ENCODE measurements at regions not wholly inside any gene's neighbourhood (a gene's known extent, or its start where the extent isn't known, plus 50 kb on each side); places are given as distances from the start of the nearest gene placed in this dataset.

DNA sequence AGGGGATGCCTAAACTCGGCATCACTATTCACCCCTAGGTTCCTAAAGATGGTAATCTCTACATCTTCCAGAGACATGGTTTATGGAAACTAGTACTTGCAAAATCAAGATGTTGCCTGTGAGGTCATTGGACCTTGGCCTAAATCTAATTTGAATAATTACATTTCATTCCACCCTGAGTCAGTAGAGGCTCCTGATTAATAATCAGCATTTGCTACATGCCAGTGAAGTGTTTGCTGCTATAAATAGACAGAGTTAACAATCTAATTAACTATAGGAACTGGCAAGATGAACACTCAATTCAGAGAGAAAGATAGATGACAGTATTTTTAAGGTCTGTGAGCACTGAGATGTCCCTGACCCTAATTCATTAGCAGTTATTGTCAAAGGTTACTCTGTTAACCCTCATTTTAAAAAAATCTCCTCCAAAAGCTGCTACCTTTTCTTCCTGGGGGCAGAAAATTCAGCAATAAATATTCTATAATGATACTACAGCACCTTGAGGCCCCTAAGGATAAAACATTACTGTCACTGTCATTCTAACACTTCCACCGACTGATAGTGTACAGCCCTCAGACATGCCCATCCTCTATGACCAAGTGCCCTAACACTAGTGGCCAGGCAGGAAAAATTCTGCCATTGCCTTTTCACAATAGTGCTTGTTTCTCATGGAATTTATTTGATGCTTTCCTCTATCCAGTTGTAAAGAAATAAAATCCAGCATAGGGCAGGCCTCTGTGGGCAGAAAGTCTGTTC, 65.7 kb upstream of the CCDC196 start:
- no peak for DNase-seq

DNA sequence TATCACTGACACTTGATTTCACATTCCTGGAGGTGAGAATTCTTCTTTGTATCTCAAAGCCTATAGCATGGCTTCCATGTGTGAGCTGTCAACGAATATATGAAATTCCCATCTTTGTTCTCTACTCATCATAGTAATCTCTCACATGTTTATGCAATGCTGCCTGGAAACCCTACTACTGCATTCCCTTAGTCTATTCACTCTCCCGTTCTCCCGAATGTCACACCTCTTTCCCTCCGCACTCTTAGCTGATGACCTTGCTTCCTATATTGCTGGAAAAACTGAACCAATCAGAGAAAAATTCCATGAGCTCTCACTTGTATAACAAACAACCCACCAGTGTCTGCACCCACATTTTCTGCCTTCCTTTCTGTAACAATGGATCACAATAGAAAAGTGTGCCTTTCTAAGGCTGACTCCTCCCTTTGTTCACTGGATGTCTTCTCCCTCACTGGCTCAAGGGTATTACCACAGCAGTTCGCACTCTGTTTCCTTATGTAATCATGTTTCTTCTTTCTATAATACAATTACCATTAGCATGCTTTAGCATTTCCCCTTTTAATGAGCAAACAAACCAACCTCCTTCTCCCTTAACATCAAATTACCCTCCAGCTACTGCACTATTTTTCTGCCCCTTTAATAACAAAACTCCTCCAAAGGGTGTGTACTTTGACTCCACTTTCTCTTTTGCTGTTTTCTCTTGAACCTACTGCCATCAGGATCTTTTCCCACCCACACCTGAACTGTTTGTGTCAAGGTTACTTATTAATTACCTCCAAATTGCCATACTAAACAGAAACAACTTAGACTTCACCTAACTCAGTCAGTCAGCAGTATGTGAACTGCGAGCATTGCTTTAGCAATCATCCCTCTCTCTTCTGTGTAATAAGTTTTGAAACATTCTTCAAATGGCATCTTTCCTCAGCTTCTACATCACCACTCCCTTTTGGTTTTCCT, 63.9 kb upstream of the CCDC196 start:
- no peak for DNase-seq

DNA sequence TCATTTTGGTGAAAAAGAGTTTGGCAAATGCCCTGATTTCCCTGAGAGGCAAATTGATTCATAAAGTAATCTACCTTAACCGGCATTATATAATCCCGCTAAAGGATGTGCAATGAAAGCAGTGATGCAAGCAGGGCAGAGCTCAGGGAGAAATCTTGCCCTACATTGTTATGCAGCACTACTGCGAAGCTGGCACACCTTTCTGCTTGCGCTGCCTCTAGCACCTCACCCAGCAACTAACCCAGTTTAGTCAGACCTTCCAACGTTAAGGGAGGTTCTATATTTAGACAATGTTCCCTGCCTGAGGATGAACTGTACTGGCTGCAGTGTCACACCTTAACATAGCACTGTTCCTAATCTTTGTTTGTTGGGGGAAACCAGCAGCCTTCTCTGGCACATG, 60.8 kb upstream of the CCDC196 start:
- no peak for DNase-seq

DNA sequence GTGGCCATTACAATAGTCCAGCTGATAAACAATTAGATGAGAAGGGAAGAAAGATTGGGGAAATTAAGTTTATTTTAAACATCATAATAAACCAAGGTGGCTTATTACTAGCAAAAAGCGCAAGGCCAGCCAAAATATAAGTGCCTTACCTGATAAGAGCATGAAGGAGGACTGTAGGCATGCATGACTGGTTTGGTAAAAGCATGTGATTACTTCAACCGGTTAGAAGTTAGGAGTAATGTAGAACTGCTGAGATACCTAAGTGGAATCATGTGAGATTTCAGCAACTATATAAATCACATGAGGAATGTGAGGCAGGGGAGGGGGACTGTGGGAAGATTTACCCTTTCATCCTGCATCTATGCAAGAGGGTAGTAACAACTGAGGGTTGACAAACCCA, 59.7 kb upstream of the CCDC196 start:
- no peak for DNase-seq

GRCh38 chr14:66432334-66432733, 53.8 kb upstream of the CCDC196 start:
- no peak for DNase-seq

- no peak for DNase-seq
These were observed 51.7 kb upstream of the CCDC196 start for GRCh38 chr14:66434464-66434863.

- DNase-seq: no peak
These were observed 50.5 kb upstream of the CCDC196 start for GRCh38 chr14:66435683-66436082.

All from left kidney (tissue), 1 donor.